ENCODE measurements at regions not wholly inside any gene's neighbourhood (a gene's known extent, or its start where the extent isn't known, plus 50 kb on each side); places are given as distances from the start of the nearest gene placed in this dataset.
A peak's percentile ranks its signal among the peaks of the same experiment; 100 is the strongest.

DNA sequence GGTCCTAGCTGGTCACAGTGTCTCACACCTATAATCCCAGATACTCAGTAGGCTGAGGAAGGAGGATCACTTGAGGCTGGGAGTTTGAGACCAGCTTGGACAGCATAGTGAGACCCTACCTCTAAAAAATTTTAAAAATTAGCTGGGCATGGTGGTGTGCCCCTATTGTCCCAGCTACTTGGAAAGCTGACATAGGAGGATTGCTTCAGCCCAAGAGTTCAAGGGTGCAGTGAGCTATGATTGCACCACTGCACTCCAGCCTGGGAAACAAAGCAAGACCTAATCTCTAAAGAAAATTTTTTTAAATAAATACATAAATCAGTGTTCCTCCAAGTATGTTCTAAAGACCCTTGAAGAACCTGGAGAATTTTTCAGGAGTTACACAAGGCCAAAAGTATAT is 50.6 kb upstream of the GNAO1 start:
- DNase-seq = no peak

DNA sequence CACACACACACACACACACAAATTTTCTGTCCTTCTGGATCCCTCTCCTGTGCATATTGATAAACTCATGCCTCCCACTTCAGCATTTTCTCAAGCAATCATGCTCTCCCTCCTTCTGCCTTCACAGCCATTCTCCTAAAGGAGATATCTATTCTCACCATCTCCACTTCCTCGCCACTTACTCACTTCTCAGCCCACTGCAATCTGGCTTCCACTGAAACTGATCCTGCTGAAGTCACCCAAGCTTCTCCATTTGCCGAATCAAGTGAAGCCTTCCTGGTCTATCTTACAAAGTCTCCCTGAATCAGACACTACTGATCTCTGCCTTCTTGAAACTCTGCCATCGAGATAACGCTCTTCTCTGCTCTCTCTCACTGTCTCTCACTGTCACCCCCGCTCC is 54.0 kb upstream of the GNAO1 start:
- no peak for DNase-seq

DNA sequence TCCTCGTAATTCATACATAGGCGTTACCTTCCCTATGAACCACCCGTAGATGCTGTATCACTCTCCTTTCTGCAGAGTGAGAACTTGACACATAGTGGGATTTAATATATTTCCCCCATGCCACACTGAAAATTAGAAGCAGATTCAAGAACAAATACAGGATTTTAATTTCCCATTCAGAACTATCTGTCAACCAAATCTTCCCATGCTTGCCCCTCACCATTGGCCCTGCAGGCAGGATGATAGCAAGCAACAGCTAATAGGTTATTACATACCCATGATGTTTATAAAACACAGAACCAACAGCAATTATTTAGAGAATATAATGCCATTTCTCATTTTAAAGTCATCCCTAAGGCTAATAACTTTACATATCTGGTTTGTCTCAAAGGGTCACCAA is 55.0 kb upstream of the GNAO1 start:
- no peak for DNase-seq

DNA sequence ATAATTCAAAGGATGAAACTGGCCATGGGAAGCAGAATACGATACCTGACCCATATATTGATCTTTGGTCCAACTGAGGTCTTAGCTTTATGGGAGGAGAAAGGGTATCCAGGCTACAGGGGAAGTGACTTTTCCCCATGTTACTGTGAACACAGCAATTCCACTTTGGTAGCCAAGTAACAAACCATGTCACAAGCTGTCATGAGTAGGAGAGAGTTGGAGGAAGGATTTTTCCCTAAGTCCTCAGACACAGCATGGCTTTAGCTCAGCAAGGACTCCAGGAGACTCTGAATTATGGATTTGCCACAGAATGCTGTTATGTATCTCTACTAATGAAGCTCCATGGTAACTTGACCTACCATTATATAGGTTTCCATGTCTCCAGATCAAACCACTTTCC is 56.5 kb upstream of the GNAO1 start:
- DNase-seq = no peak

DNA sequence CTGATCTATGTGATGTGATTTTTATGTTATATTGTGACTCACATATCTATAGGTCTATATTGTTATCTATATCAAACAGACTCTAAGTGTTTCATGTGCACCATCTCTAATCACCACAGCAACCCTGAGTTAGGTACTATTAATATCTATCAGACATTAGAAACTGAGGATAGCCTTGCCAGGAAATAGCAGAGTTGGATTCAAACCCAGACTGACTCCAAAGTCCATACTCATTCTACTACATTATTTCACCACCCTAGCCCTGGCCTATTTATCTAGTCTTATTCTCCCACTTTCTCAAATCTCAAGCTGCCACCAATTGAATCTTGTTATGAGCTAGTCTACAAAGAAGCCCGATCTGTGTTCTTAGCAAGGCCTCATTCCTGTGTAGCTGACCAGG is 65.4 kb upstream of the GNAO1 start:
- DNase-seq = no peak

DNA sequence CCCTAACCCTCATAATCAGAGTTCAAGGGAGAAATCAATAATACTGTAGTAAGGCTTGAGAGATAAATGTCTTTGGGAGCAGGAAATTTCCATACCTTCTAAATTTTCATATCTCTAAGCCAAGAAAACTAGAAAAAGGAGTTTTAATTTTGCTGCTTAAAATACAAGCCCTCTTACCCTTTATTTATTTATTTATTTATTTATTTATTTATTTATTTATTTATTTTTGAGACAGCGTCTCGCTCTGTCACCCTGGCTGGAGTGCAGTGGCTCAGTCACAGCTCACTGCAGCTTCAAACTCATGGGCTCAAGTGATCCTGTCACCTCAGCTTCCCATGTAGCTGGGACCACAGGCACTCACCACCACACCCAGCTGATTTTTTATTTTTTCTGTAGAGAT is 69.0 kb upstream of the GNAO1 start:
- no peak for DNase-seq

DNA sequence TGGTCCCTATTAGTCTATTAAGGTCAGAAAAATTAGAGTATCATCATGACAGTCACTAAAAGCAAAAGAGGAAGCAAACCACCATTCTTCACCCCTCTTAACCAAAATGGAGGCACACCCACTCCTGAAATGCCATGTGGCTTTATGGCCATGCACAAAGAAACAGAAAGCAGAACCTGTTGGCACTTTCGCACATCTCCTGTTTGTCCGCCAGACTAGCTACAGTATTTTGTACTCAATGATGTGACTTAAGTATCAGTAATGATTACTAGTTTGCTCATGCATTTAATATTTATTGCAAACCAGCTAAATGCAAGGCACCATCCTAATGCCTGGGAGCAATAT is 70.2 kb upstream of the GNAO1 start:
- peak; percentile 4 to 45 (median 30) for DNase-seq

DNA sequence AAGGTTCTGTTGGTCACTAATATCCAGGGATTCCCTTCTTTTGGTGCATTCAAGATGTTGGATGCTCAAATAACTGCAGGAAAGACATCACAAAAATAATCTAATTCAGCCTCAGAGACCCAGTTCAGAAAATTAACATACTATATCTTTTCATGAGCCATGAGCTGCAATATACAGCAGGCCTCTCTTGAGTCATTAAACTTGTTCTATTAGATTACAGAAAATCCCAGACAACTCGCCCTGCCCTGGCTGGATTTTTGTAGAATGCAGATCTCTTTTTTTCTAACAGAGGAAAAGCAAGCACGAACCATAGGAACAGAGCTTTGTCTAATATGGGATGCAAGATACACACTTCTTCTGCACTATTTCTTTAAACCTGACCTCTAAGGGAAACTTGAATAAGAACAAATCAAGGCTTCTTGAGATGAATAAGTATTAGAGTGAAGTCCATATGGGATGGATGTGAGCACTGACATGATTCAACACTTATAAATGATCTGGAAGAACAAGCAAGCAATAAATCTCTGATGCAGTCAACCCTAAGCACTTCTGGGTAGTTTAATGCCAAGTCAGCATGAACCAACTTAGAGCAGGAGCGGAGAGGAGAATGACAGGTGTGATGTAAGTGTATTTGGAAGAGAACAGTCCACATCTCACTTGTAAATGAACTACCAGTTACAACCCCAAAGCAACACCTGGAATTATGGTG is 70.7 kb upstream of the GNAO1 start:
- no peak for DNase-seq

DNA sequence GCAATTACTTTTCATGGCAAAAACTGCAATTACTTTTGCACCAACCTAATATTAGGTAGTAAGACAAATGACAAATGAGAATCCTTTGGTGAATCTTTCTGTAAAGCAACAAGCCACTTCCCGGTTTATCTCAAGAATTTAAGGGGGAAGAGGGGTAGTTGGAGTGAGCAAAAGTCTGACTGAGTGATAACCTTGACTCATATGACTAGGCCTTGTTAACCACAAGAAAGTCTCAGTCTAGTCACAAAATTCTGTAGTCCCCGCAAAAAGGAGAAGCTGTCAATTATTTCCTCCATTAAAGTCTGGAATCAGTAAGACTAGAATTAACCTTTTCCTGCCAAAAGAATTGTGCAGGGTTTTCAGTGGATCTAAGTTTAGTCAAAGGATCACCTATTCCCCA is 72.2 kb upstream of the GNAO1 start:
- peak; percentile 20 to 56 (median 34) for DNase-seq

DNA sequence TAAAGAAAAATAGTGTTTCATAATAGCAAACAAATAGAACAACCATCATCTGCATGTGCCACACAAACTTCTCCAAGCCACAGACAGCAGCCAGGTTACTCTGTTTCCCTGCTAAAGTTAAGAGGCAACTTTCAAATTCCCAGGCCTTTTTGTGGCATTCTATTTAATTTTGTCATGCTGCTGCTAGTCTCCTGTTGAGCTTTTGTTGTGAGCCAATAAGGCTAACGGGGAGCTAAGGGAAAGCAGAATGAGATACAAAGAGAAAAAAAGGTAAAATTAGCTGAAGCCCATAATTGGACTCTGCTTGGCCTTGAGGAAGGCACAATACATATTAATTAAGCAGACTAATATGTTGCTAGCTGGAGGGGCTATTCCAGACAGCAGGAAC is 74.7 kb upstream of the GNAO1 start:
- DNase-seq = no peak

DNA sequence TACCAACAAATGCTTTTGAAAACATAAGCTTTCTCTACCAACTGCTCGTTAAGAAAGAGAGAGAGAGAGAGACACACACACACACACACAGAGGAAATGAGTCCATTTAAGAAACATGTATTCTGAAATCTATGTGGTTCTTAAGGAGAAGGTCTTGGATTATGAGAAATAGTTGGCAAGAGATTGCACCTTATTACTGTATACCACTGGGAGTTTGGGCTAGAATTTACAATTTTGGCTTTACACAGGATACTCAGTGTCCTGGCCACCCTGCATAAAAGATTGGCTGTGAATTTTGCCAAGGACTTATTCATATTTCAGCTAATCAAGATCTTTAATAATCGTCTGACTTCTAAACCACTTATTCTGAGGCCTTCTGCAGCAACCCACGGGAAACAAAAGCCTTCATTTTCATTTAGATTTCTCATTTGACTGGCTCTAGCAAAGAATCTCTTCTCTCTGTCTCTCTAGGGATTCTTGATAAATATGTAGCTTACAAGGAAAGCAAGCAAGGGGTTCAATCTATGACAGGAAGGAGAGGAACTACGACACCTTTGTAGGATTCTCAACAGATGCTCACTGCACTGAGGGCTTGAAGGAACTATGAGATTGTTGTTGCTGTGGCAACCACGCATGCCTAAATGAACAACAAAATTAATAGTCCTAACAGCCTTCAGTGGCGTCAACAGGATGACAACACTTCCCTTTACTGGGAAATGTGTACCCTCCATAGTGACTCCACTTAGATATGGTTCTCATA is 75.3 kb upstream of the GNAO1 start:
- peak in 3 of 4 experiments; percentile 8 to 34 (median 14) for DNase-seq

DNA sequence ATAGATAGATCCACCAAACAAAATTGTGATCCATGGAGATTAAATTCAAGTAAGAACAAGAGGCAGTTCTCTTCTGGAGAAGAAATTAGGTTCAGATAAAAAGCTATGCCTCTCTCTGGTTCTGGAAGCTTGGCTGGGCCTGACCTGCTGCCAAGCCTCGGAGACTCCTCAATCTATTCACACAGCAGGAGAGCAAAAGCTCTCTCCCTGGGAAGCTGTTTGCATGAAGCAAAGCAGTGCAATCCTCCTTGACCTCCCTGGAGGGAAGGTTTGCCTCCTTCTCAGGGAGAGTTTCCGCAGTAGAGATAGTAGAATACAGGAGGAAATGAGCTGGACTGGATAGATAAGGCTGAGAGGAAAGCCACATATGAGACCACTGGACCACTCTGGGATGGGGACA is 78.1 kb upstream of the GNAO1 start:
- no peak for DNase-seq

DNA sequence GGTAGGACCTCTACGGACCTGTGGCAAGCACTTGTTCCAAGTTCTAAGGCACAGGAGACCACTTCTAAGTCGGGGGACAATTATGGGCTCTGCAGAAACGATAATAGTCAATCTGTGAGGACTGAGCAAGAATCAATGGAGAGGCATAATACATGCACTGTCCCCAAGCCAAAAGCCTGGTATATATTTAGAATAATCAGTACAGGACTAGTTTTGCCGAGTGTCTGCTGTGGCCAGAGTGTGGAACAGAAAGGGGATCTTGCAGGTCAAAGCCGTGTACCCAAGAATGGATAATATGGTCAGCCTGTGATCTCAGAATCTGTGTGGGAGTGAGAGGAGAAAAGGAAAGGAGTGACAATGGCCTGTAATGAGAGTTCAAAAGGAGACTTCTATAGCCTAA is 80.2 kb upstream of the GNAO1 start:
- DNase-seq = no peak

DNA sequence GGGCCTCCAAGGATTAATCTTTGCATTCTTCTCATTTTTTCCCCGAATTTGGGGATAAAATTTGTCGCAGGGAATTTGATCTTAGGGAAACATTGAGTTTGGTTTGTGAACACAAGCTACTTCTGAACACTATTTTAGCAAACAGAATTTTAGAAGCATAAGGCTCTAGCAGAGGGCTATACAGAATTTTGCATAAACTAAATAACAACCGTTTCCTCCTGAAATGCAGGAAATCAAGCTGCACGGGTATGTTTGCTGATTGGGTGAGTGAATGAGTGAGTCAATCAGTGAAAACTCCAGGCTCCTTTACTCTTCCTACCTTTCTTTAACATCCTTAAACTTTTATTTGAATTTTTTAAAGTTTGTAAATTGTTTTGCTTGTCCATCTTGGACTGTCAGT is 81.3 kb upstream of the GNAO1 start:
- DNase-seq = no peak

DNA sequence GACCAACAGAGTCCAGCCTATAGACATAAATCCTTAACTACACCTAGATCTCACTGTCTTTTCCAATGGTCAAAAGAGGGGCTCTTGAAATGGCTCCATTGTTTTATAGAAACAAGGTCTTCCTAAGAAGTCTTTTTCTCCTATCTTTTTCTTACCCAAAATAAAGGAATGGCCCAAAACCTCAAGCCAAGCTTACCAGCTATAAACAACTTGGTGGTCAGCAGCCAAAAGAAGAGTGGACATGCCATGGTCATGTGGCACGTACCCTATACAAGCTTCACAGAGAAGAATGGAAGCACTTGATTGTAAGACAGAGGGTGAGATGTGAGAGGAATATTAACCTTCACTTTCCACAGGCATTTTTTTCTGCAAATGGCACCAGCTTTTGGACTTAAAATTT is 82.1 kb upstream of the GNAO1 start:
- no peak for DNase-seq

DNA sequence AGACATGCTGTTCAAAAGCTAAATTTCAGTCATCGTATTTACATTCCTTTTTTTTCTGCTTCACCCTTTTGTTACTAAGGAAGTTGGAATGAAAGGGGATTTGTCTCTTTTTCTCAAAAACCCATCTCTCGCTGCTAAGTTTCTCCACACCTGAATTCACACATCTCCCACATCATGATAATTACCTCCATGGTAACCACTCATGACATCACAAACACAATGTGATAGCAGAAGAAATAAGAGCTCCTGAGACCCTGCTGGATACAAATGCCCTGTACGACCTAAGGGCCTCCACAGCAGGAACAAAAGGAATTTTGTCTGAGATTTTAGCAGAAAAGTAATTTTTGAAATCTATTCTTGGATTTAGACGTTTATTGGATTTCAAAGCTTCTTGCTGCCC is 82.6 kb upstream of the GNAO1 start:
- no peak for DNase-seq

DNA sequence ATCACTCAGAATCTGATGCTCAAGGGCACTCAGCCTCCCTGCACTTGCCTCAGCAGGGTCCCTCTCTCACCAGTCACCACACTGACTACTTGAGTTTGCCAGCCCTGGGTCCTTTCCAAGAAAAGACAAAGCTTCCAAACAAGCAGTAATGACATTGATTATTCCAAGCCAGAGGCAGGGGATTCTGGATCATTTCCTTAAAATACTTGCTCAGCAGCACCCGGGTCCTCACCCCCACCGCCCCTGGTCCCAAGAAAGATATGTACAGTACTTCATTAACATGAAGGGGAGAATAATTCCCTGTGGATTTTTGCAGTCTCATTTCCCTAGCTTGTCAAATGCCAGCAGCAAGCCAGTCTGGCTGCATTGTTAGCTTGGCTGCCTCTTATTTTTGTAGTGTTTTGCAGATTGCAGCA is 83.2 kb upstream of the GNAO1 start:
- DNase-seq = no peak

DNA sequence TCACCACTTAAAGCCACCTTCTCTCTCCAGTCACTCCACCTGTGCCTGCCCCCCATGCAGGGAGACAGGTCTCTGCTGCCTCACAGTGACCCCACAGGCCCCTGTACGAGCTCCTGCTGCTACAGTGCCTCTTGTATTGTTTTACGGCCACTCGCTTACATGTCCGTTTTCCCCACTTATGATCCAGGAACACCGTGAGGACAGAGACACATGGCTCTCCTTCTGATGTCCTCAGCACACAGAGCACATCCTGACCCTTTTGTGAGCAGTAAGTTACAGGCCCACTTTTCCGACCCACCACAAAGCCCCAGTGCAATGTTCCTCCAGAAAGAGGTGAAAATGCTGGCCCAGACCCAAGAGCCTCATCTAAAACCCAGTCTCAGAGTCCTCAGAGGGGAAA is 84.8 kb upstream of the GNAO1 start:
- DNase-seq = no peak

DNA sequence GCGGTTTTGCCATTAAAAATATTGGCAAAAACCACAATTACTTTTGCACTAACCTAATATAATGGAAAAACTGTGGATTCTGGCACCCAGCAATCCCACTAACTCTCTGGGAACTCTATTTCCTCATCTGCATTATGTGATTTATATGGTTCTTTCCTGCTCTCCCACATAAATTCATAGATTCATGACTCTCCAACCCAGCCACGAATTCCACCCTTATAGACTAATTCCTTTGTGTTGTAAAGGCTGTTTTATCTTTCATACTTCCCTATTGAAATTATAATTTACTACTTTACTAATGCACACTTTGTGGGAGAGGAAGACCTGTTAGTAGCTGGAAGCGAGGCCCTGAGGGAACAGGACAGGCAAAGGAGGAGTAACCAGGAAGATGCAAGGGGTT is 88.4 kb upstream of the GNAO1 start:
- no peak for DNase-seq

DNA sequence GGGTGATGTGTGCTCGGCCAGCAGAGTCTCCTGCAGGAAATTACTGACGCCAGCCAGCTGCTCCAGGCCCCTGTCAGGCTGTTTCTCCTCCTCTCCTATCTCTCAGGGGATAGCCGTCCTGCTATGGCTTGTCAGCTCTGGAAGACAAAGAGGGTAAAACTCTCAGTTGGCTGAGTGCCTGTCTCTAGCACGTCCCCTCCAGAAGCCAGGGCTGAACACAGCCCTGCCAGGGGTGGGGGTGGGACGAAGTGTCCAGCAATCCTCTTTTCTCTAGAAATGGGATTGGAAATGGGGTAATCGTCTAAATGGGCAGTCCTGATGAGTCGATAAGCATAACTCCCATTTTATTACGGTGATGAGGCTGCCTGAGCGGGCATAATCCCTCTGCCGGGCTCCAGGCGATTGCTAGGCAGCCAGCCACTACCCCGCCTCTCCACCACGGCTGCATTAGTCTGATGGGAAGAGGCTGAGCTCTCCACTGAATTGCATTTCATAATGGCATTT is 89.1 kb upstream of the GNAO1 start:
- DNase-seq = no peak

DNA sequence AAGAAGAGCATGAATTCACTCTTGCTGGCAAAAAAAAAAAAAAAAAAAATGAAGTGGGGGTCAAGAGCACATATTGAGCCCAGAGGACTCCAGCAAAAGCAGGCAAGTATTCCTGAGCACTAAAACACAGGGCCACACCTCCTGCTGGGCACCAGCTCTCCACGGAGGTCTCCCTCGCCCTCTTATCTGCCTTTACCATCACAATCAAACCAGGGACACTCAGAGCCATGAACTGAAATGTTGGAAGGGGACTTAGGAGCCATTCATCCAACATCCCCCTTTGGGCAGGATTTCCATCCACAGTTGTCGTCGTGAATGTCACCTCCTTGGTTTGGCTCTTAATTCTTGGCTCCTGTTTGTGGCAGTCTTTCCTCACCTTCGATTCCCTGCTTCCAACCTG is 89.8 kb upstream of the GNAO1 start:
- DNase-seq = no peak

DNA sequence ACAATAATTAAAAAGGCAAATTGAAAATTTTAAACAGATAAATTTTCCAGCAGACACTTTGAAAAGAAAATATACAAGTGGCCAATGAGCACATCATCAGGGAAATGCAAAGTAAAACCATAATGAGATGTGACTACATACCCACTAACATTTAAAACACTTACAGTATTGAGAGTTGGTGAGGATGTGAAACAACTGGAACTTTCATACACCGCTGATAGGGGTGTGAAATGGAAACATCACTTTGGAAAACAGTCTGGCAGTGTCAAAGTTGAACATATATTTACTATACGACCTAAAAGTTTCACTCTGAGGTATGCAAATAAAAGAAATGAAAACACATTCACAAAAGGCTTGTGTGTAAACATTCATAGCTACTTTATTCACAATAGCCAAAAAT is 94.0 kb upstream of the GNAO1 start:
- DNase-seq = no peak

DNA sequence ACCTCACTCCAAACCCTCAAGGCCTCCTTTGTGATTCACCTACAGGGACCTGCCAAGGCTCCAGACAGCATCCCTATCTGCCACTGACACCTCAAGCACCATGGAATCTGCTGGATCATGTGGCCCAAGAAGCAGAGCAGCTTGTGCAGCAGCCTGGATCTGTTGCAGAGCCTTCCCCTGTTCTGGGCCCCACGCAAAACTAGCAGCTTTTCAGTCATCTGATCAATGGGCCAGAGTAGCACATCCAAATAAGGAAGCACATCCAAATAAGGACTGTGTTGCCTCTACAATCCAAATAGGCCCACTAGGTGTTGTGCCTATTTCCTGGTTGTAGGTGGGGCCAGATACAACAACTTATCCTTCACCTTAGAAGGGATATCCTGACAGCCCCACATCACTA is 97.1 kb upstream of the GNAO1 start:
- DNase-seq = no peak

DNA sequence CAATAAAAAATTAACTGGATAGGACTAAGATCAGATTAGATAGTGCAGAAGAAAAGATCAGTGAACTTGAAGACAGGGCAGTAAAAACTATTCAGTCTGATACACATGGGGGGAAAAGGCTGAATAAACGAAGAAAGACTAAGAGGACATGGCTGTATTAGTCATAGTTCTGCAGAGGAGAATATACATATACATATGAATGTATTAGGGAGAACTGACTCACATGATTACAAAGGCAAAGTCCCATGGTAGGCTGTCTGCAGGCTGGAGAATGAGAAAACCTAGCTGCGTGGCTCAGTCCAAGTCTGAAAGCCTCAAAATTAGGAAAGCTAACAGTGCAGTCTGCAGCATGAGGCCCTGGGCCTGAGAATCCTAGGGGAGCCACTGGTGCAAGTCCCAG is 98.2 kb upstream of the GNAO1 start:
- DNase-seq = no peak

DNA sequence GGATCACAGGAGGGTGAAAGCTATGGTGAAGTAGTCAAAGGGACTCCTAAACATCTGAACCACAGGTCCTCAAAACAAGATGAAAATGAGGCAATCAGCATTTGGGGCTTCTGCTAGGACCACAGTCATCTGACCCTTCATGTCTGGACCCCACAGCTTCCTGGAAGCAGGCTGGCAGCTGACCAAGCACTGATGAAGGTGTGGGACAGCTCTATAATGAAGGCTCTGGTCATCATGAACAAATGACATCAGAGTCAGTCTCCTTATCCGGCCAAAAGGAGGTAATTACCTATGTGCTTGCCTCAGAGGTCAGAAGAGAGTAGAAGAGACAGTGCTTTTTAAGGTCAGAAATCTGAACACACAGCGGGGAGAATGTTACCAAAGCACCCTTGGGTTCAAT is 101.2 kb upstream of the GNAO1 start:
- DNase-seq = no peak
